Tibial nerve (tissue), 4 donors: ENCODE measurements at regions not wholly inside any gene's neighbourhood (a gene's known extent, or its start where the extent isn't known, plus 50 kb on each side); places are given as distances from the start of the nearest gene placed in this dataset.

Source experiments
- DNase-seq, 2 donors: peaks; one replicate each; pipeline ENCODE4 v3.0.0-alpha.2; 2019; ENCODE audit warnings: low spot score in 2 of 2
- H3K27ac ChIP-seq, 4 donors: fragments of 200-600 bp; sonication (generic) in 3 of 4; one replicate each; pipeline ENCODE4 v1.5.1; 2017 to 2019; ENCODE audit warnings: mild to moderate bottlenecking in 1 of 4
- H3K27me3 ChIP-seq, 2 donors: fragments of 200-600 bp; sonication (generic) in 1 of 2; one replicate each; pipeline versions ENCODE4 v1.5.1 to v1.6.0; 2017 to 2019
- H3K36me3 ChIP-seq, 3 donors: fragments of 200-600 bp; sonication (generic); one replicate each; pipeline ENCODE4 v1.5.1; 2018 to 2019
- H3K4me1 ChIP-seq, 4 donors: fragments of 200-600 bp; sonication (generic) in 3 of 4; one replicate each; pipeline ENCODE4 v1.5.1; 2017 to 2019
- H3K4me3 ChIP-seq, 4 donors: fragments of 200-600 bp; sonication (generic) in 3 of 4; one replicate each; pipeline ENCODE4 v1.5.1; 2017 to 2019; ENCODE audit warnings: mild to moderate bottlenecking in 1 of 4, moderate library complexity in 1 of 4
- H3K9me3 ChIP-seq, 4 donors: fragments of 200-600 bp; sonication (generic) in 3 of 4; one replicate each; pipeline ENCODE4 v1.5.1; 2017 to 2019
- CTCF ChIP-seq, 5 experiments: fragments of 200-600 bp in 3 of 5; fragments of 450-650 bp in 2 of 5; sonication (generic) in 3 of 5; IDR thresholded peaks; one replicate each; pipeline ENCODE4 v1.5.1; 2016 to 2019; ENCODE audit warnings: antibody characterized with exemption in 5 of 5, mild to moderate bottlenecking in 3 of 5, moderate library complexity in 2 of 5
- EP300 ChIP-seq, 2 donors: sonication (generic); formaldehyde crosslinking; IDR thresholded peaks; one replicate each; pipeline ENCODE4 v1.6.1; 2017; ENCODE audit warnings: antibody characterized with exemption in 2 of 2, mild to moderate bottlenecking in 1 of 2
- POLR2A ChIP-seq, 2 donors: fragments of 450-650 bp; IDR thresholded peaks; one replicate each; pipeline ENCODE4 v1.6.1; 2017; ENCODE audit warnings: antibody characterized with exemption in 2 of 2, mild to moderate bottlenecking in 2 of 2, moderate library complexity in 2 of 2
- WGBS, 2 donors: methylation state at CpG; one replicate each; pipeline ENCODE4 v1.1.5; 2018; 5-methylcytosine and 5-hydroxymethylcytosine counted together

GRCh38 chr9:107548298-107549142 lies 59.0 kb upstream of the KLF4 start:
- H3K9me3 ChIP-seq, result no peaks in the 10 kb centered on the region
- TF ChIP-seq EP300 (IDR thresholded peaks at IDR 0.05) (peak in 1 of 2 donors; percentile 86), POLR2A (IDR thresholded peaks at IDR 0.05) (no peak)
- peak overlapping the region; percentile 29 to 85 (median 66) for H3K27ac ChIP-seq
- peak in 1 of 2 donors; percentile 66 for DNase-seq
- H3K4me3 ChIP-seq, result peak overlapping the region in 2 of 4 donors; percentile 8 to 20
- 35 to 45% methylated on average over 10 of the region's 10 CpGs for WGBS, 2 donors
- H3K27me3 ChIP-seq, result no peaks in the 10 kb centered on the region
- peaks cover 0 to 16% (median 5%) of the 10 kb centered on the region in 4 donors for H3K4me1 ChIP-seq
- H3K36me3 ChIP-seq, result no peaks in the 10 kb centered on the region

GRCh38 chr9:107547772-107548297 lies 58.3 kb upstream of the KLF4 start:
- DNase-seq, result peak in 1 of 2 donors; percentile 25
- Histone ChIP-seq H3K4me3 (no peak overlapping the region), H3K9me3 (no peaks in the 10 kb centered on the region), H3K27ac (peak overlapping the region in 2 of 4 donors; percentile 73 to 85), H3K4me1 (peaks cover 0 to 16% (median 5%) of the 10 kb centered on the region in 4 donors), H3K27me3 (no peaks in the 10 kb centered on the region), H3K36me3 (no peaks in the 10 kb centered on the region)
- TF ChIP-seq EP300 (IDR thresholded peaks at IDR 0.05), result no peak
- TF ChIP-seq POLR2A (IDR thresholded peaks at IDR 0.05), result no peak
- no peak for TF ChIP-seq CTCF (IDR thresholded peaks at IDR 0.05)
- WGBS, 2 donors, result 36 to 47% methylated on average over 3 of the region's 3 CpGs

- H3K9me3 ChIP-seq, result no peaks in the 10 kb centered on the region
- no peak for DNase-seq
- peak overlapping the region in 1 of 4 donors; percentile 85 for H3K27ac ChIP-seq
- 91 to 98% methylated on average over 2 of the region's 2 CpGs for WGBS, 2 donors
- H3K4me1 ChIP-seq, result peaks cover 0 to 16% (median 7%) of the 10 kb centered on the region in 4 donors
- no peaks in the 10 kb centered on the region for H3K27me3 ChIP-seq
- TF ChIP-seq CTCF (IDR thresholded peaks at IDR 0.05) (no peak), EP300 (IDR thresholded peaks at IDR 0.05) (no peak), POLR2A (IDR thresholded peaks at IDR 0.05) (no peak)
- no peaks in the 10 kb centered on the region for H3K36me3 ChIP-seq
- no peak overlapping the region for H3K4me3 ChIP-seq
These were observed 57.7 kb upstream of the KLF4 start for GRCh38 chr9:107547303-107547702.

GRCh38 chr9:107546859-107547258 lies 57.3 kb upstream of the KLF4 start:
- H3K27ac ChIP-seq, result no peak overlapping the region
- H3K36me3 ChIP-seq, result no peaks in the 10 kb centered on the region
- H3K4me3 ChIP-seq, result no peak overlapping the region
- no peak for DNase-seq
- H3K27me3 ChIP-seq, result no peaks in the 10 kb centered on the region
- H3K4me1 ChIP-seq, result peaks cover 0 to 16% (median 7%) of the 10 kb centered on the region in 4 donors
- TF ChIP-seq POLR2A (IDR thresholded peaks at IDR 0.05), result no peak
- TF ChIP-seq EP300 (IDR thresholded peaks at IDR 0.05), result no peak
- TF ChIP-seq CTCF (IDR thresholded peaks at IDR 0.05), result no peak
- no peaks in the 10 kb centered on the region for H3K9me3 ChIP-seq

GRCh38 chr9:107545036-107545435 lies 55.5 kb upstream of the KLF4 start:
- H3K27me3 ChIP-seq, result no peaks in the 10 kb centered on the region
- WGBS, 2 donors, result 87% methylated on average over 3 of the region's 3 CpGs
- no peak overlapping the region for H3K27ac ChIP-seq
- no peaks in the 10 kb centered on the region for H3K9me3 ChIP-seq
- TF ChIP-seq CTCF (IDR thresholded peaks at IDR 0.05) (no peak), EP300 (IDR thresholded peaks at IDR 0.05) (no peak), POLR2A (IDR thresholded peaks at IDR 0.05) (no peak)
- H3K4me3 ChIP-seq, result no peak overlapping the region
- peaks cover 0 to 16% (median 7%) of the 10 kb centered on the region in 4 donors for H3K4me1 ChIP-seq
- H3K36me3 ChIP-seq, result no peaks in the 10 kb centered on the region
- no peak for DNase-seq
